ENCODE measurements at regions not wholly inside any gene's neighbourhood (a gene's known extent, or its start where the extent isn't known, plus 50 kb on each side); places are given as distances from the start of the nearest gene placed in this dataset.
"Not testable (repeated sequence)": the region's sequence is repeated elsewhere in the genome, so short reads cannot be mapped to it uniquely, and the experiment has no call there.

GRCh38 chr1:64363111-64363510 is 106.8 kb upstream of the CACHD1 start:
- no peak for DNase-seq

GRCh38 chr1:64363616-64364015 is 106.3 kb upstream of the CACHD1 start:
- no peak for DNase-seq

GRCh38 chr1:64366821-64367220 is 103.1 kb upstream of the CACHD1 start:
- no peak for DNase-seq

GRCh38 chr1:64368344-64368743 is 101.6 kb upstream of the CACHD1 start:
- no peak for DNase-seq

- no peak for DNase-seq
These were observed 91.1 kb upstream of the CACHD1 start for GRCh38 chr1:64378826-64379225.

- DNase-seq, result no peak
These were observed 82.3 kb upstream of the CACHD1 start for GRCh38 chr1:64387389-64388285.

- DNase-seq, result no peak
These were observed 81.6 kb upstream of the CACHD1 start for GRCh38 chr1:64388336-64388735.

- no peak for DNase-seq
These were observed 77.8 kb upstream of the CACHD1 start for GRCh38 chr1:64392109-64392508.

GRCh38 chr1:64393790-64394189 is 76.1 kb upstream of the CACHD1 start:
- DNase-seq, result no peak

- DNase-seq, result no peak
These were observed 73.1 kb upstream of the CACHD1 start for GRCh38 chr1:64396817-64397216.

GRCh38 chr1:64397541-64397940 is 72.4 kb upstream of the CACHD1 start:
- DNase-seq, result no peak

- no peak for DNase-seq
These were observed 71.0 kb upstream of the CACHD1 start for GRCh38 chr1:64398936-64399335.

- no peak for DNase-seq
These were observed 68.6 kb upstream of the CACHD1 start for GRCh38 chr1:64401285-64401684.

GRCh38 chr1:64403331-64403730 is 66.6 kb upstream of the CACHD1 start:
- DNase-seq, result no peak

GRCh38 chr1:64404202-64404601 is 65.7 kb upstream of the CACHD1 start:
- no peak for DNase-seq

GRCh38 chr1:64405833-64406232 is 64.1 kb upstream of the CACHD1 start:
- no peak for DNase-seq

- no peak for DNase-seq
These were observed 59.7 kb upstream of the CACHD1 start for GRCh38 chr1:64410217-64410616.

- DNase-seq, result not testable (repeated sequence)
These were observed 54.9 kb upstream of the CACHD1 start for GRCh38 chr1:64414855-64415546.

- no peak for DNase-seq
These were observed 52.1 kb upstream of the CACHD1 start for GRCh38 chr1:64417803-64418202.
